Motor neuron (in vitro differentiated cells): ENCODE measurements at regions not wholly inside any gene's neighbourhood (a gene's known extent, or its start where the extent isn't known, plus 50 kb on each side); places are given as distances from the start of the nearest gene placed in this dataset.
"Not testable (repeated sequence)": the region's sequence is repeated elsewhere in the genome, so short reads cannot be mapped to it uniquely, and the experiment has no call there.

Experiments used
- ATAC-seq, 8 experiments: fragments of 200-7000 bp; cut with Tn5 transposase; replicated peaks in 6 of 8; 2 replicates each; pipeline ENCODE4 v1.8.0; 2021; ENCODE audit warnings: mild to moderate bottlenecking in 8 of 8, moderate library complexity in 8 of 8
- H3K27ac ChIP-seq, 2 donors: fragments of 250-450 bp; sonication (Bioruptor Pico); 2 replicates each; pipeline ENCODE4 v1.9.0; 2021; ENCODE audit warnings: antibody characterized with exemption in 2 of 2, mild to moderate bottlenecking in 2 of 2, moderate library complexity in 1 of 2
- H3K4me1 ChIP-seq, 2 donors: fragments of 250-450 bp; sonication (Bioruptor Pico); replicated peaks in 1 of 2; 2 replicates each; pipeline ENCODE4 v1.6.1; 2021; ENCODE audit warnings: antibody characterized with exemption in 2 of 2, mild to moderate bottlenecking in 2 of 2, moderate library complexity in 1 of 2
- H3K4me3 ChIP-seq, 5 donors: fragments of 250-450 bp; sonication (Bioruptor Pico); 2 replicates each; pipeline ENCODE4 v1.9.0; 2021; ENCODE audit warnings: antibody characterized with exemption in 5 of 5, mild to moderate bottlenecking in 5 of 5, moderate library complexity in 4 of 5
- WGBS, 10 experiments: fragments of 450-650 bp; shearing (Covaris generic); methylation state at CpG; one replicate each; pipeline ENCODE4 v1.0.0; 2022; 5-methylcytosine and 5-hydroxymethylcytosine counted together
- in situ Hi-C, 9 experiments: fragments of 400-800 bp; cut with MboI; loops; one replicate each; pipeline ENCODE4 v1.15.0; 2021; ENCODE audit warnings: low sequenced_read_pairs in 9 of 9, low pct_unique_long_range_greater_than_20kb in 2 of 9; ENCODE audit not compliant: unreplicated experiment in 9 of 9

DNA sequence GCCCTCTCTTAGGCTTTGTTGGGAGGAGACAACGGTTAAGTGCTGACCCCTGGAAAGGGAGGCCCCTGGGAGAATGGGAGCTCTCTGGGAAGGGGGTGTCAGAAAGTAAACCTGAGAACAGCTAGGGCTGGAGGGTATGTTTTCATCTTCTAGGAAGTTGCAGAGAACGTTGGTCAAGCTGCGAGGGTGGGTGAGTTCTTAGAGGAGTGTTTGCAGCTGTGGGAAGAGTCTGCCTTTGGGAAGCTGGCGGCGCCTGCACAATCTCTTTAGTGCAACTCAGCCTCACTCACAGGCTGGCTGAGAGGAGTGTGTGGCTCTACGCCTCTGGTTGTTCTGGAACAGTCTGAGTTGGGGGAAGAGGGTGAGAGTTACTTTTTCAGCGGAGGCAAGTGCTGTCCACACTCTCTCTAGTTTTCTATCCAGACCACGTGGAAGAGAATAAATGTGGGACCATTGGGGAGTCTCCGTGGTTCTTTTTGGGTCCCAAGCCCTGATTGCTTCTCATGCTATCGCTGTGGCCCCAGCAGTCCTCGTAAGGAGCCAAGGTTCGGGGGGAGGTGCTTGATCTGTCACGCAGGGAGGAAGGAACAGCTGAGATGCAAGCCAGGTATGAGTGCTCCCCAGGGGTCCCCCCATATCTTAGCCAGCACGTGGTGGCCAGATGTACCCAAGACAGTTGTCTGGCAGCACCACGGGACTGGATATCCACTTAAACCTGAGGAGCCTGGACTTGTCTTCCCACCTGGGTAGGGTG is 237.2 kb downstream of the BUB3 start:
- no peak for ATAC-seq
- Histone ChIP-seq H3K4me1 (peaks cover 0 to 6% of the 10 kb centered on the region in 2 donors), H3K27ac (no peak overlapping the region), H3K4me3 (no peak overlapping the region)
- 0 to 80% (median 57%) methylated on average over 2 to 8 of the region's 15 CpGs; no CpG with 5 or more reads in 3 of the 10 experiments for WGBS, 10 experiments
- in situ Hi-C loops = loop anchor here in 6 of 9 experiments (25.0 kb wide), 2 partner anchors 254 to 354 kb away; partner anchors contain the start of genes HMX2 (in 4 of the 6) and HMX3 (in 4 of the 6)

DNA sequence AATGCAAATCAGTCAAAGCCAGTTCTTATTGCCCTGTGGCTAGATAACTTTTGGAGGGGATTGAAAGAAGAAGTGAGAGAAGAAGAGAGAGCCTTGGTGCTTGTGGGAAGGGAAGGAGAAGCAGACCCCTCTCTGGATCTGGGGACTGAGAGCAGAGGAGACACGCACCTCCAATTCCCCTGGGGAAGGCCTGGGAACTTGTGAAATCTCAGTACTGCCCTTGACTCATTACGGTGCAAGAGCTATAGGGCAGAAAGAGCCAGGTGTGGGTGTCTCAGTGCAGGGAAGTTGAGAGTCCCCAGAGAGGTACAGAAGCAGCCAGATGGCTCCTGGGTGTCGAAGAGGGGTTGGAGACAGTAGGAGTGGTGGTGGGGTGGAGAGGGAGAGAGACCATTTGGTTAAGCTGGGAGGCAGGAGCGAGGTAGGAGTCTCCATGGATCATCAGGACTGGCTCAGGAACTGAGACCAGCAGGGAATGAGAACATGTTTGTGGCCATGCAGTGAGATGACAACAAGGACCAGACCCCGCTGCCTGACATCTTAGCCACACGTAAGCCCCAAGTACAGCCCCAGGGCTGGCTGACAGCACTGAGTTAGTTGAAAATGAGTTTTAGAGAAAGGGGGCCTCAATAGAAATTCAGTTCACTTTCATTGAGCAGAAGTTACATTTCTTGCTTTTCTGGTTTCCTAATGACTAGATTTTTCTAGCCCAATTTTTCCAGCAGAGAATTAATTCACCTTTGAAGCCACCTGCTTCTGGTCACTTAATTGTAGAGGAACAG is 238.2 kb downstream of the BUB3 start:
- no peak for ATAC-seq
- in situ Hi-C loops = loop anchor here in 6 of 9 experiments (25.0 kb wide), 2 partner anchors 255 to 355 kb away; partner anchors contain the start of genes HMX2 (in 4 of the 6) and HMX3 (in 4 of the 6)

DNA sequence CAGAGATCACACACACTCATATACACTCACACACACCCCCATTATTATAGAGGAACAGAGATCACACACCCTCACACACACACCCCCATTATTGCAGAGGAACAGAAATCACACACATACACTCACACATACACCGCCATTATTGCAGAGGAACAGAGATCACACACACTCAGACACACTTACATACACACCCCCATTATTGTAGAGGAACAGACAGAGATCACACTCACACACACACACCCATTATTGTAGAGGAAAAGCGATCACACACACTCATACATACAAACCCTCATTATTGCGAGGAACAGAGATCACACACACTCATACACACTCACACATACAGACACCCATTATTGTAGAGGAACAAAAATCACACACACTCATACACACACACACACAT is 239.0 kb downstream of the BUB3 start:
- Histone ChIP-seq H3K27ac (no peak overlapping the region), H3K4me1 (peaks cover 0 to 10% of the 10 kb centered on the region in 2 donors), H3K4me3 (no peak overlapping the region)
- in situ Hi-C loops = loop anchor here in 6 of 9 experiments (25.0 kb wide), 2 partner anchors 256 to 356 kb away; partner anchors contain the start of genes HMX2 (in 4 of the 6) and HMX3 (in 4 of the 6)
- WGBS, 10 experiments = 15 to 100% (median 60%) methylated on average over 1 to 3 of the region's 3 CpGs; no CpG with 5 or more reads in 3 of the 10 experiments
- ATAC-seq = no peak

More for the DNA sequence above, 238.2 kb downstream of the BUB3 start:
- WGBS, 10 experiments = 7 to 93% (median 63%) methylated on average over 1 to 4 of the region's 6 CpGs; no CpG with 5 or more reads in 2 of the 10 experiments
- Histone ChIP-seq H3K27ac (no peak overlapping the region), H3K4me3 (no peak overlapping the region), H3K4me1 (peaks cover 0 to 6% of the 10 kb centered on the region in 2 donors)

DNA sequence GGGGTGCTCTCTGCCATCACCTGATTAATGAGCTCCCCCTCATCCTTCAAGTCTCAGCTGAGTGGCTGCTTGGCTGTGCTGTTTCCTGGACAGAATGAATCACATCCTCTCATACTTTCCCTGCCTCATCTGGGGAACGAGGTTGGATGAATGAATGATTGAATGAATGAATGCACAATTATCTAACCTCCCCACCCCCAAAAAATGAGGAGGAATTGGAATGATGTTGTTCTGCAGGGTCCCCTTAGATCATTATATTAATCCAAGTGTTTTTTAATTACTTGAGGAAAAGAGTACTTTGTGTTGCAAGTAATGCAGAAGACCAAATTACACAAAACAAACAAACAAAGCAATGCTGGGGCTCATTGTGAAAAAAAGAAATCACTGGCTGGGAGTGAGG is 240.2 kb downstream of the BUB3 start:
- 60 to 80% (median 80%) methylated on average over 1 of the region's 1 CpG; no CpG with 5 or more reads in 7 of the 10 experiments for WGBS, 10 experiments
- no peak for ATAC-seq

DNA sequence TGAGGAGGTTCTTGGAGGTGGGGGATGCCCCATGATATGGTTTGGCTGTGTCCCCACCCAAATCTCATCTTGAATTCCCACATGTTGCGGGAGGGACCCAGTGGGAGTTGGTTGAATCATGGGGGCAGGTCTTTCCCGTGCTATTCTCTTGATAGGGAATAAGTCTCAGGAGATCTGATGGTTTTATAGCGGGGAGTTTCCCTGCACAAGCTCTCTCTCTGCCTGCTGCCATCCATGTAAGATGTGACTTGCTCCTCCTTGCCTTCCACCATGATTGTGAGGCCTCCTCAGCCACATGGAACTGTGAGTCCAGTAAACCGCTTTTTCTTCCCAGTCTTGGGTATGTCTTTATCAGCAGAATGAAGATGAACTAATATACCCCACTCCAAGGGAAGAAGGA is 241.0 kb downstream of the BUB3 start:
- not testable (repeated sequence) for ATAC-seq, H3K27ac ChIP-seq, H3K4me1 ChIP-seq, H3K4me3 ChIP-seq
- in situ Hi-C loops = loop anchor here in 6 of 9 experiments (25.0 kb wide), 2 partner anchors 258 to 358 kb away; partner anchors contain the start of genes HMX2 (in 4 of the 6) and HMX3 (in 4 of the 6)
- WGBS, 10 experiments = 20 to 100% (median 84%) methylated on average over 1 to 4 of the region's 4 CpGs; no CpG with 5 or more reads in 2 of the 10 experiments

More for the DNA sequence above, 240.2 kb downstream of the BUB3 start:
- H3K4me3 ChIP-seq = no peak overlapping the region
- in situ Hi-C loops = loop anchor here in 6 of 9 experiments (25.0 kb wide), 2 partner anchors 257 to 357 kb away; partner anchors contain the start of genes HMX2 (in 4 of the 6) and HMX3 (in 4 of the 6)
- H3K27ac ChIP-seq = no peak overlapping the region
- peaks cover 0 to 10% of the 10 kb centered on the region in 2 donors for H3K4me1 ChIP-seq

DNA sequence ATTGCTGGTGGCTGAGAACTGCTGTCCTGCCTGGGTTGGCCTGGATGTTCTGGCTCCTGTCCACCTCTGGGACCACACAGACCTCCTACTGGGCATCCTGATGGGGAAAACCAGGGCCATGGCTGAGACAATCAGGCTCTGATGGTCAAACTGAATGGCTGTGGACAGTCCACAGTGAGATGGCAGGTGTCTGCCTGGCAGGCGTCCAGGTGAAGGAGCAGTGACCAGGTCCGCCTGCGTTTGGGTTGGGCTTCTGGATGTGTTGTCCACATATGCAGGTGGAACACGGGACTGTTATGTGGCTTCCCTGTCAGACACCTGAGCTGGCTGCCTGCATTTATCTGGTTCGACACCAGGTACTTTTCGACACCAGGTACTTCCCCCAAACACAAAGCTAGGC is 241.7 kb downstream of the BUB3 start:
- ATAC-seq = no peak
- Histone ChIP-seq H3K4me1 (peaks cover 0 to 10% of the 10 kb centered on the region in 2 donors), H3K27ac (no peak overlapping the region), H3K4me3 (no peak overlapping the region)
- in situ Hi-C loops = loop anchor here in 6 of 9 experiments (25.0 kb wide), 2 partner anchors 259 to 359 kb away; partner anchors contain the start of genes HMX2 (in 4 of the 6) and HMX3 (in 4 of the 6)
- 17 to 100% (median 82%) methylated on average over 1 to 6 of the region's 6 CpGs; no CpG with 5 or more reads in 2 of the 10 experiments for WGBS, 10 experiments

DNA sequence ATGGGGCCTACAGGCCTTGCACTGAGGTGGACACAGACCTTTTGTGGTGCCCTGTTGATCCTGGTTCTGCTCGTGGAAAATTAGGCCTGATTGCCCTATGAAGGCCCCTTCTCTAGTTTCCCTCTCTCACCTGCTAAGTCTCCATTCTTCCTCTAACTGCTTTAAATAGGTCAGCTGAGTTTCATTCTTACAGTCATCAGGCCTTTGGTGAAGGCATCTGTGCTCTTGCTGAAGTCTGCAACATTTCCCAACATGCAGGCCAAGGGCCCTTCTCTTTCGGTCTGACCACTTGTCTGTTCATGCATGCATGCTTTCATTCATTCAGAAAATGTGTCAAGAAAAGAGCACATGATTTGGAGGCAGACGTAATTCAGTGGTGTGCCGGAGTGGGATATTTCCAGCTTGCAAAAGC is 244.0 kb downstream of the BUB3 start:
- Histone ChIP-seq H3K4me3 (no peak overlapping the region), H3K27ac (no peak overlapping the region), H3K4me1 (peaks cover 0 to 10% of the 10 kb centered on the region in 2 donors)
- WGBS, 10 experiments = 0 to 100% (median 43%) methylated on average over 1 to 4 of the region's 4 CpGs; no CpG with 5 or more reads in 3 of the 10 experiments
- in situ Hi-C loops = loop anchor here in 6 of 9 experiments (25.0 kb wide), 2 partner anchors 261 to 361 kb away; partner anchors contain the start of genes HMX2 (in 4 of the 6) and HMX3 (in 4 of the 6)
- peak in 3 of 8 experiments; percentile 31 to 86 (median 76) for ATAC-seq

DNA sequence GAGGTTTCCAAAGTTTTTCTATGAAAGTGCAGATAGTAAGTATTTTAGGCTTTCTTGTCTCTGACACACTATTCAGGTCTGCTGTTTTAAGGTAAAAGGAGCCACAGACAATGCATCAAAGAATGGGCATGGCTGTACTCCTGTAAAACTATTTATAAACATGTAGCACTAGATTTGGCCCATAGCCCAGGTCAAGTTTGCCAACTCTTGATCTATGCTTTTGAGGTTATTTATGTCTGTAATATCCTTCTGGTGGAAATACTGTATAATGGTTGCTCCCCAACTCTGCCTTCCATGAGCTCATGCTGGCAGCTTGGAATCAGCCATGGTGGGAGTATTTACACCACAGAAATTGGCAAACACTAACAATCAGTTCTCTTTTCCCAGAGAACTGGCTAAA is 244.6 kb downstream of the BUB3 start:
- H3K4me1 ChIP-seq = peaks cover 0 to 10% of the 10 kb centered on the region in 2 donors
- no peak for ATAC-seq
- no peak overlapping the region for H3K27ac ChIP-seq
- in situ Hi-C loops = loop anchor here in 6 of 9 experiments (25.0 kb wide), 2 partner anchors 261 to 361 kb away; partner anchors contain the start of genes HMX2 (in 4 of the 6) and HMX3 (in 4 of the 6)
- no peak overlapping the region for H3K4me3 ChIP-seq

DNA sequence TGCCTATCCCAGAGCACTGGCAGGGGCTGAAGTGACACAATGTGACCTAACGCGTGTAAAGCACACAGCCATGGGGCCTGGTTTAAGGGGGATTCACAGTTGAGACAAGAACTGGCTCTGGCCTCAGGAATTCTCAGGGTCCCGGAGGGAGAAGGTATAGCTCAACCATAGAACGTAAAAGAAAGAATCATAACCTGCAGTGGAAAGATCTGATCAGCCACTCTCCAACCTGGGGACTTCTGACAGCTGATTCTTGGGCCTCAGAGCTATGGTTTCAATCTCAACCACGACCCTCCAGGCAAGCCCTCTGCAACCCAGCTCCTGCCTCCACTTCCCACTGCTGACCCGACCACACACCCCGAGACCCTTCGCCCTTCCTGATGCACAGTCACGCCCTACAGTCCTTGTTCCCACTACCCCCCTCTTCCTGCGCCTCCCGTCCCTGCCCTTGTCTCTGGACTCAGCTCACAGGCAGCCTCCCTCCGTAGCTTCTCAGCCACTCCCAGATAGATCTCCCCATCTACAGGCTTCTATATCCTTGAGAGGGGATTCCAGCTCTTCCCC is 245.2 kb downstream of the BUB3 start:
- 50 to 100% (median 88%) methylated on average over 1 to 10 of the region's 12 CpGs; no CpG with 5 or more reads in 1 of the 10 experiments for WGBS, 10 experiments
- in situ Hi-C loops = loop anchor here in 6 of 9 experiments (25.0 kb wide), 2 partner anchors 262 to 362 kb away; partner anchors contain the start of genes HMX2 (in 4 of the 6) and HMX3 (in 4 of the 6)
- ATAC-seq = no peak

DNA sequence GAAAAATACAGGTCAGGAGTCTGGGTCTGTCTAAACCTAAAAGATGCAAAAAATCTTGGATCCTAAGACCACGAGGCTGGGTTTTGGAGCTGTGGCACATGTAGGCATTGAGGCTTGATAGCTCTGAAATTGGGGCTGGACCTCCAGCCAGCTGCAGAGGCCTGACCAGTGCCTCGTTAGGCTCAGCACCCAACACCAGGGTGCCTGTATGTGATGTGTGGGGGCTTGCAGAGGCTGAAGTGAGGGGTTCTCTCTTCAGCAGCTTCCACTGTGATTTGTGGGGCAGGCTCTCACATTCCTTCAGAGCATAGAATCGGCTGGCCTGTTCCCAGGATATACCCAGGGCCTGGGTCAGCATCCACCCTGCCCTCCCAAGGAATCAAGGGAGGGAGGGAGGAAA is 247.8 kb downstream of the BUB3 start:
- Histone ChIP-seq H3K4me1 (peaks cover 0 to 4% of the 10 kb centered on the region in 2 donors), H3K27ac (no peak overlapping the region), H3K4me3 (no peak overlapping the region)
- ATAC-seq = no peak
- in situ Hi-C loops = no loop called here
- WGBS, 10 experiments = 17 to 70% (median 33%) methylated on average over 1 to 2 of the region's 3 CpGs; no CpG with 5 or more reads in 5 of the 10 experiments

More for the DNA sequence above, 245.2 kb downstream of the BUB3 start:
- H3K27ac ChIP-seq = no peak overlapping the region
- no peak overlapping the region for H3K4me3 ChIP-seq
- peaks cover 0 to 10% of the 10 kb centered on the region in 2 donors for H3K4me1 ChIP-seq

DNA sequence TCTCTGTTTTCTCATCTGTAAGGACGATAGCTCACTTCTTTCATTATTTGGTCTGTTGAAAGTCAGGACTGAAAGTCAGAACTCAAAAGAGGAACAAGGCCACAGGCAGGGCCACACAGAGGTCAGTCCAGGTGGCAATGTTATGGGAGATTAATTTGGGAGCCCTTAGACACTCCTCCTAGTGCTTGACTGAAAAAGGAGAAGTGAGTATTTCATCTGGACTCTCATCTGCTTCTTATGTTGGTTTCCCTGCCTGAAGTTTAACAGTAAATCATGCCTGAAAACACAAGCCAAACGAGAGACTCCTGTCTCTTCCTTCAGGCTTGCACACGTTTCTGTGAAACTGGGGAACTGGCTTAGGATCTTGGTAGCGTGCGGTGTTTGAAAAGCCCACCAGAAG is 248.5 kb downstream of the BUB3 start:
- WGBS, 10 experiments = 0 to 79% (median 42%) methylated on average over 1 to 4 of the region's 5 CpGs; no CpG with 5 or more reads in 3 of the 10 experiments
- Histone ChIP-seq H3K27ac (no peak overlapping the region), H3K4me3 (no peak overlapping the region), H3K4me1 (peaks cover 0 to 4% of the 10 kb centered on the region in 2 donors)
- in situ Hi-C loops = no loop called here
- ATAC-seq = no peak

DNA sequence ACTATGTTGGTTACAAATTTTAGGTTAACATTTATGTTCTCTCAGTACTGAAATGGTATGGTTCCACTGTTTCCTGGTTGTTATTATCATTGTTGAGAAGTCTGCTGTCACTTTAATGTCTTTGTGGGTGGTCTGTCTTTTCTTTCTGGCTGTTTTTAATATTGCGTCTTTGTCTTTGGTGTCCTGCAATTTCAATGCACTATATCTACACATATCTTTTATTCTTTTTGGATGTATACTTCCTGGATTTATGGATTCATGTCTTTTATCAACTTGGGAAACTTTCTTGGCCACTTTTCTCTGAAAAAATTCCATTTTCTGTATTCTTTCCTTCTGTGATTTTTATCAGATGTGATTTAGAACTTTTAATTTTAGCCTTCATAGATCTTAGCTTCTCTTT is 250.2 kb downstream of the BUB3 start:
- Histone ChIP-seq H3K27ac (no peak overlapping the region), H3K4me3 (no peak overlapping the region), H3K4me1 (peaks cover 0 to 3% of the 10 kb centered on the region in 2 donors)
- in situ Hi-C loops = no loop called here
- no peak for ATAC-seq
- 0 to 100% (median 76%) methylated on average over 1 of the region's 1 CpG for WGBS, 10 experiments
